Jurkat, Clone E6-1 (cell line): ENCODE measurements at regions not wholly inside any gene's neighbourhood (a gene's known extent, or its start where the extent isn't known, plus 50 kb on each side); places are given as distances from the start of the nearest gene placed in this dataset.

Experiments
- DNase-seq: peaks from one replicate; pipeline ENCODE4 v3.0.0-alpha.2; 2011; ENCODE audit warnings: low read depth, low spot score
- H3K4me3 ChIP-seq: 2 replicates; pipeline ENCODE4 v1.5.1; 2011; ENCODE audit warnings: mild to moderate bottlenecking, low read length, control low read depth, moderate library complexity

GRCh38 chr1:69315823-69316222 lies 251.9 kb upstream of the LRRC7 start:
- no peak for DNase-seq
- H3K4me3 ChIP-seq, result no peak overlapping the region

GRCh38 chr1:69319287-69319686 lies 248.4 kb upstream of the LRRC7 start:
- DNase-seq, result no peak
- H3K4me3 ChIP-seq, result no peak overlapping the region

GRCh38 chr1:69320757-69321211 lies 246.9 kb upstream of the LRRC7 start:
- peak; percentile 63 for DNase-seq
- no peak overlapping the region for H3K4me3 ChIP-seq

- no peak overlapping the region for H3K4me3 ChIP-seq
- no peak for DNase-seq
Observed at GRCh38 chr1:69321311-69321710, 246.4 kb upstream of the LRRC7 start.

- no peak for DNase-seq
- no peak overlapping the region for H3K4me3 ChIP-seq
Observed at GRCh38 chr1:69328186-69328585, 239.5 kb upstream of the LRRC7 start.

GRCh38 chr1:69363236-69363635 lies 204.5 kb upstream of the LRRC7 start:
- H3K4me3 ChIP-seq, result no peak overlapping the region
- no peak for DNase-seq

- no peak for DNase-seq
- no peak overlapping the region for H3K4me3 ChIP-seq
Observed at GRCh38 chr1:69373520-69373919, 194.2 kb upstream of the LRRC7 start.

- DNase-seq, result no peak
- H3K4me3 ChIP-seq, result no peak overlapping the region
Observed at GRCh38 chr1:69376408-69376807, 191.3 kb upstream of the LRRC7 start.

- no peak overlapping the region for H3K4me3 ChIP-seq
- DNase-seq, result no peak
Observed at GRCh38 chr1:69377507-69377906, 190.2 kb upstream of the LRRC7 start.

GRCh38 chr1:69388044-69388443 lies 179.7 kb upstream of the LRRC7 start:
- H3K4me3 ChIP-seq, result no peak overlapping the region
- no peak for DNase-seq

GRCh38 chr1:69400128-69400527 lies 167.6 kb upstream of the LRRC7 start:
- DNase-seq, result no peak
- H3K4me3 ChIP-seq, result no peak overlapping the region

- no peak overlapping the region for H3K4me3 ChIP-seq
- no peak for DNase-seq
Observed at GRCh38 chr1:69401879-69402278, 165.8 kb upstream of the LRRC7 start.

- no peak overlapping the region for H3K4me3 ChIP-seq
Observed at GRCh38 chr1:69403756-69404320, 163.9 kb upstream of the LRRC7 start.

GRCh38 chr1:69404486-69404885 lies 163.2 kb upstream of the LRRC7 start:
- no peak for DNase-seq
- no peak overlapping the region for H3K4me3 ChIP-seq

More at GRCh38 chr1:69403756-69404320, 163.9 kb upstream of the LRRC7 start:
- no peak for DNase-seq

GRCh38 chr1:69406244-69406643 lies 161.5 kb upstream of the LRRC7 start:
- no peak for DNase-seq
- no peak overlapping the region for H3K4me3 ChIP-seq

- H3K4me3 ChIP-seq, result no peak overlapping the region
- DNase-seq, result no peak
Observed at GRCh38 chr1:69409731-69410456, 157.8 kb upstream of the LRRC7 start.

- DNase-seq, result no peak
- no peak overlapping the region for H3K4me3 ChIP-seq
Observed at GRCh38 chr1:69410457-69410850, 157.3 kb upstream of the LRRC7 start.

- no peak for DNase-seq
- H3K4me3 ChIP-seq, result no peak overlapping the region
Observed at GRCh38 chr1:69410893-69411292, 156.8 kb upstream of the LRRC7 start.

- DNase-seq, result no peak
- no peak overlapping the region for H3K4me3 ChIP-seq
Observed at GRCh38 chr1:69411617-69412016, 156.1 kb upstream of the LRRC7 start.

GRCh38 chr1:69413129-69413528 lies 154.6 kb upstream of the LRRC7 start:
- DNase-seq, result no peak
- no peak overlapping the region for H3K4me3 ChIP-seq

- no peak for DNase-seq
- no peak overlapping the region for H3K4me3 ChIP-seq
Observed at GRCh38 chr1:69414574-69414973, 153.1 kb upstream of the LRRC7 start.
